ENCODE measurements at regions not wholly inside any gene's neighbourhood (a gene's known extent, or its start where the extent isn't known, plus 50 kb on each side); places are given as distances from the start of the nearest gene placed in this dataset.
"Not testable (repeated sequence)": the region's sequence is repeated elsewhere in the genome, so short reads cannot be mapped to it uniquely, and the experiment has no call there.

DNA sequence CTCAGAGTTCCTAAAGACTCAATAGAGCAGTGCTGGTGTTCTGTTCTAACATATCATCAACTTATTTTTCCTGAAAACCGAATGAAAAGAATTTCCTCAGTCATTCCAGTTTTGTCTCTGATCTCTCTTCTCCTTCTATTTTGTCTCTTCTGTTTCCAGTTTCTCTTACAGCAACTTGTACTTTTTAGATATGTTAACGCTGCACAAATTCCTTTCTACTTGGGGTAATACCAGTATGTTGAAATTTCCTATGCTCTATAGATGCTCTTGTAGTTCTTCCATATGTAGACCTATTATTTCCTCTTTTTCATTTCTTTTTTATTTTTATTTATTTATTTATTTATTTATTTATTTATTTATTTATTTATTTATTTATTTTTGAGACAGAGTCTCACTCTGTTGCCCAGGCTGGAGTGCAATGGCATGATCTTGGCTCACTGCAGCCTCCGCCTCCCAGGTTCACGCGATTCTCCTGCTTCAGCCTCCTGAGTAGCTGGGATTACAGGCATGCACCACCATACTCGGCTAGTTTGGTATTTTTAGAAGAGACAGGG lies 80.3 kb downstream of the LYZL2 start:
- TF ChIP-seq, protein P1, sequence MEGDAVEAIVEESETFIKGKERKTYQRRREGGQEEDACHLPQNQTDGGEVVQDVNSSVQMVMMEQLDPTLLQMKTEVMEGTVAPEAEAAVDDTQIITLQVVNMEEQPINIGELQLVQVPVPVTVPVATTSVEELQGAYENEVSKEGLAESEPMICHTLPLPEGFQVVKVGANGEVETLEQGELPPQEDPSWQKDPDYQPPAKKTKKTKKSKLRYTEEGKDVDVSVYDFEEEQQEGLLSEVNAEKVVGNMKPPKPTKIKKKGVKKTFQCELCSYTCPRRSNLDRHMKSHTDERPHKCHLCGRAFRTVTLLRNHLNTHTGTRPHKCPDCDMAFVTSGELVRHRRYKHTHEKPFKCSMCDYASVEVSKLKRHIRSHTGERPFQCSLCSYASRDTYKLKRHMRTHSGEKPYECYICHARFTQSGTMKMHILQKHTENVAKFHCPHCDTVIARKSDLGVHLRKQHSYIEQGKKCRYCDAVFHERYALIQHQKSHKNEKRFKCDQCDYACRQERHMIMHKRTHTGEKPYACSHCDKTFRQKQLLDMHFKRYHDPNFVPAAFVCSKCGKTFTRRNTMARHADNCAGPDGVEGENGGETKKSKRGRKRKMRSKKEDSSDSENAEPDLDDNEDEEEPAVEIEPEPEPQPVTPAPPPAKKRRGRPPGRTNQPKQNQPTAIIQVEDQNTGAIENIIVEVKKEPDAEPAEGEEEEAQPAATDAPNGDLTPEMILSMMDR (IDR thresholded peaks at IDR 0.05), result not testable (repeated sequence)
- not testable (repeated sequence) for TF ChIP-seq POLR2A, POLR2AphosphoS5, EP300 (IDR thresholded peaks at IDR 0.05)

Data from suprapubic skin (tissue), 4 donors.